Right lobe of liver (tissue), 4 donors: ENCODE measurements at regions not wholly inside any gene's neighbourhood (a gene's known extent, or its start where the extent isn't known, plus 50 kb on each side); places are given as distances from the start of the nearest gene placed in this dataset.

Experiments
- POLR2A ChIP-seq: fragments of 450-650 bp; IDR thresholded peaks from one replicate; pipeline ENCODE4 v1.6.1; 2017; ENCODE audit warnings: antibody characterized with exemption, mild to moderate bottlenecking
- TF ChIP-seq, protein P1 (sequence below), 4 donors: fragments of 200-600 bp in 3 of 4; fragments of 450-650 bp in 1 of 4; IDR thresholded peaks; one replicate each; pipeline versions ENCODE4 v1.5.1 to v1.8.0; 2016 to 2022; ENCODE audit warnings: antibody characterized with exemption in 4 of 4, mild to moderate bottlenecking in 2 of 4
- donor health status: DM: no; HTN: no; CAD: no.
- donor health status: DM: no; HTN: no; CAD: no.
- donor health status: DM: no; HTN: yes; CAD: no.

DNA sequence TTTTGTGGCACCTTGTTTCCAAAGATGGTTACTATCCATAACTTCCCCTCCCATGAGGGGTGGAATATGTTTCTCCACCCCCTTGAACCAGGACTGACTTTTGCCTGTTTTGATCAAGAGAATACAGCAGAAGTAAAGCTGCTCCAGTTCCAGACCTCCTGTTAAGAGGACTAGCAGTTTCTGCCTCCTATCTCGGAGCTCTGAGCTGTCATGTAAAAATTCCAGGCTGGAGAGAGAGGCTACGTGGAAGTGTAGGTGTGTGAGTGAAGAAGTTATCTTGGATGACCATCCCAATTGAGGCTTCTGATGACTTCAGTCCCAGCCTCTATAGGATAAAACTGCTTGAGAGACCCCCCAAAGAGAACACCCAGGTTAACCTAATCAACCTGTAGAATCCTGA lies 511.7 kb upstream of the IMPG1 start:
- TF ChIP-seq, protein P1, sequence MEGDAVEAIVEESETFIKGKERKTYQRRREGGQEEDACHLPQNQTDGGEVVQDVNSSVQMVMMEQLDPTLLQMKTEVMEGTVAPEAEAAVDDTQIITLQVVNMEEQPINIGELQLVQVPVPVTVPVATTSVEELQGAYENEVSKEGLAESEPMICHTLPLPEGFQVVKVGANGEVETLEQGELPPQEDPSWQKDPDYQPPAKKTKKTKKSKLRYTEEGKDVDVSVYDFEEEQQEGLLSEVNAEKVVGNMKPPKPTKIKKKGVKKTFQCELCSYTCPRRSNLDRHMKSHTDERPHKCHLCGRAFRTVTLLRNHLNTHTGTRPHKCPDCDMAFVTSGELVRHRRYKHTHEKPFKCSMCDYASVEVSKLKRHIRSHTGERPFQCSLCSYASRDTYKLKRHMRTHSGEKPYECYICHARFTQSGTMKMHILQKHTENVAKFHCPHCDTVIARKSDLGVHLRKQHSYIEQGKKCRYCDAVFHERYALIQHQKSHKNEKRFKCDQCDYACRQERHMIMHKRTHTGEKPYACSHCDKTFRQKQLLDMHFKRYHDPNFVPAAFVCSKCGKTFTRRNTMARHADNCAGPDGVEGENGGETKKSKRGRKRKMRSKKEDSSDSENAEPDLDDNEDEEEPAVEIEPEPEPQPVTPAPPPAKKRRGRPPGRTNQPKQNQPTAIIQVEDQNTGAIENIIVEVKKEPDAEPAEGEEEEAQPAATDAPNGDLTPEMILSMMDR (IDR thresholded peaks at IDR 0.05) = no peak
- TF ChIP-seq POLR2A = no peak
